H9 (cell line): ENCODE measurements at regions not wholly inside any gene's neighbourhood (a gene's known extent, or its start where the extent isn't known, plus 50 kb on each side); places are given as distances from the start of the nearest gene placed in this dataset.

Experiments
- DNase-seq: peaks from one replicate; pipeline ENCODE4 v3.0.0-alpha.2; 2017
- H2AFZ ChIP-seq: one replicate; pipeline ENCODE4 v1.6.1; 2013; ENCODE audit warnings: mild to moderate bottlenecking, low read length, control low read depth, moderate library complexity
- H2AK5ac ChIP-seq: 2 replicates; pipeline ENCODE4 v1.6.1; 2013; ENCODE audit warnings: low read length, control low read depth, mixed read lengths; ENCODE audit not compliant: insufficient read length
- H2BK120ac ChIP-seq: one replicate; pipeline ENCODE4 v1.6.1; 2013; ENCODE audit warnings: low read depth, mild to moderate bottlenecking, low read length, control low read depth, inconsistent platforms; ENCODE audit not compliant: poor library complexity, severe bottlenecking
- H2BK12ac ChIP-seq: 2 replicates; pipeline ENCODE4 v1.6.1; 2013; ENCODE audit warnings: low read length, control low read depth, mixed read lengths, low read depth; ENCODE audit not compliant: insufficient read length
- H2BK15ac ChIP-seq: 2 replicates; pipeline ENCODE4 v1.6.1; 2013; ENCODE audit warnings: low read depth, low read length, control low read depth
- H2BK20ac ChIP-seq: one replicate; pipeline ENCODE4 v1.6.1; 2013; ENCODE audit warnings: low read depth, mild to moderate bottlenecking, low read length, control low read depth, inconsistent platforms; ENCODE audit not compliant: poor library complexity, severe bottlenecking
- H2BK5ac ChIP-seq: 2 replicates; pipeline ENCODE4 v1.6.1; 2013; ENCODE audit warnings: low read length, control low read depth, mixed read lengths; ENCODE audit not compliant: insufficient read length
- H3K14ac ChIP-seq: 2 replicates; pipeline ENCODE4 v1.6.1; 2013; ENCODE audit warnings: low read length, control low read depth; ENCODE audit not compliant: insufficient read depth
- H3K18ac ChIP-seq: 2 replicates; pipeline ENCODE4 v1.6.1; 2013; ENCODE audit warnings: low read depth, mild to moderate bottlenecking, mixed read lengths, low read length, control low read depth; ENCODE audit not compliant: insufficient read length
- H3K23ac ChIP-seq: 2 replicates; pipeline ENCODE4 v1.6.1; 2013; ENCODE audit warnings: low read length, control low read depth, mixed read lengths, low read depth; ENCODE audit not compliant: insufficient read length
- H3K23me2 ChIP-seq: 2 replicates; pipeline ENCODE4 v1.6.1; 2013; ENCODE audit warnings: low read depth, mild to moderate bottlenecking, mixed read lengths, low read length, control low read depth; ENCODE audit not compliant: insufficient read length, poor library complexity, severe bottlenecking
- H3K27ac ChIP-seq: 2 replicates; pipeline ENCODE4 v1.5.1; 2013; ENCODE audit warnings: low read length, control low read depth, mixed read lengths, low read depth; ENCODE audit not compliant: insufficient read length
- H3K27me3 ChIP-seq: 2 replicates; pipeline ENCODE4 v1.6.1; 2013; ENCODE audit warnings: low read length, control low read depth, inconsistent platforms; ENCODE audit not compliant: insufficient read depth
- H3K4ac ChIP-seq: 2 replicates; pipeline ENCODE4 v1.6.1; 2013; ENCODE audit warnings: low read depth, mild to moderate bottlenecking, control low read depth, inconsistent platforms, low read length, moderate library complexity
- H3K4me1 ChIP-seq: 2 replicates; pipeline ENCODE4 v1.6.1; 2013; ENCODE audit warnings: low read length, control low read depth, inconsistent platforms; ENCODE audit not compliant: insufficient read depth
- H3K4me2 ChIP-seq: 2 replicates; pipeline ENCODE4 v1.6.1; 2013; ENCODE audit warnings: low read length, control low read depth, mixed read lengths; ENCODE audit not compliant: insufficient read length, insufficient read depth
- H3K56ac ChIP-seq: 2 replicates; pipeline ENCODE4 v1.6.1; 2013; ENCODE audit warnings: low read depth, mild to moderate bottlenecking, mixed read lengths, low read length, control low read depth; ENCODE audit not compliant: insufficient read length
- H3K79me1 ChIP-seq: 2 replicates; pipeline ENCODE4 v1.6.1; 2013; ENCODE audit warnings: low read depth, mild to moderate bottlenecking, moderate library complexity, low read length, control low read depth, inconsistent platforms; ENCODE audit not compliant: insufficient read depth, poor library complexity, severe bottlenecking
- H3K79me2 ChIP-seq: 2 replicates; pipeline ENCODE4 v1.6.1; 2013; ENCODE audit warnings: low read length, control low read depth, inconsistent platforms; ENCODE audit not compliant: insufficient read depth
- H3K9ac ChIP-seq: 2 replicates; pipeline ENCODE4 v1.6.1; 2013; ENCODE audit warnings: low read length, control low read depth, mixed read lengths; ENCODE audit not compliant: insufficient read length; ENCODE audit errors: extremely low read depth
- H3K9me3 ChIP-seq: one replicate; pipeline ENCODE4 v1.6.1; 2013; ENCODE audit warnings: low read depth, low read length, inconsistent platforms; ENCODE audit not compliant: control insufficient read depth
- H3T11ph ChIP-seq: one replicate; pipeline ENCODE4 v1.6.1; 2013; ENCODE audit warnings: mild to moderate bottlenecking, low read length, control low read depth, inconsistent platforms
- H4K20me1 ChIP-seq: one replicate; pipeline ENCODE4 v1.6.1; 2013; ENCODE audit not compliant: control insufficient read depth, insufficient read length, insufficient read depth
- H4K5ac ChIP-seq: 2 replicates; pipeline ENCODE4 v1.6.1; 2013; ENCODE audit warnings: low read depth, mild to moderate bottlenecking, mixed read lengths, low read length, control low read depth; ENCODE audit not compliant: insufficient read length
- H4K8ac ChIP-seq: replicated peaks from 2 replicates; pipeline ENCODE4 v1.6.1; 2013; ENCODE audit warnings: low read length, control low read depth, mixed read lengths, low read depth; ENCODE audit not compliant: insufficient read length
- H4K91ac ChIP-seq: 2 replicates; pipeline ENCODE4 v1.6.1; 2013; ENCODE audit warnings: low read depth, mild to moderate bottlenecking, moderate library complexity, mixed read lengths, low read length, control low read depth; ENCODE audit not compliant: insufficient read length
- H3K27ac Mint-ChIP-seq, 3 experiments: 2 replicates in 2 of 3; 3 replicates in 1 of 3; pipeline ENCODE4 v1.8.0; 2020 to 2021; ENCODE audit warnings: mixed read lengths in 3 of 3, mild to moderate bottlenecking in 1 of 3, moderate library complexity in 1 of 3
- H3K27me3 Mint-ChIP-seq: 2 replicates; pipeline ENCODE4 v1.8.0; 2021; ENCODE audit warnings: low read depth, mild to moderate bottlenecking, moderate library complexity, mixed read lengths
- H3K36me3 Mint-ChIP-seq, 3 experiments: 2 replicates in 2 of 3; 3 replicates in 1 of 3; pipeline ENCODE4 v1.8.0; 2020 to 2021; ENCODE audit warnings: low read depth in 3 of 3, mixed read lengths in 3 of 3; ENCODE audit not compliant: insufficient read depth in 1 of 3
- H3K4me1 Mint-ChIP-seq, 2 experiments: 2 replicates each; pipeline ENCODE4 v1.8.0; 2020; ENCODE audit warnings: mixed read lengths in 2 of 2
- H3K4me3 Mint-ChIP-seq, 2 experiments: 2 replicates in 1 of 2; 3 replicates in 1 of 2; pipeline ENCODE4 v1.8.0; 2020 to 2021; ENCODE audit warnings: mild to moderate bottlenecking in 2 of 2, mixed read lengths in 2 of 2, moderate library complexity in 1 of 2
- H3K9me3 Mint-ChIP-seq, 2 experiments: 2 replicates in 1 of 2; 3 replicates in 1 of 2; pipeline ENCODE4 v1.8.0; 2020; ENCODE audit warnings: mild to moderate bottlenecking in 2 of 2, mixed read lengths in 2 of 2, moderate library complexity in 1 of 2
- WGBS: extraction: QIAGEN DNeasy Blood & Tissue Kit; methylation state at CpG from one replicate; pipeline ENCODE4 v1.1.7; 2013; ENCODE audit warnings: missing lambda C conversion rate, low lambda C conversion rate, mixed read lengths; ENCODE audit not compliant: insufficient read length; ENCODE audit errors: extremely low coverage; 5-methylcytosine and 5-hydroxymethylcytosine counted together
- TF ChIP-seq, protein P1 (sequence below): fragments of 200-600 bp; sonication (generic); conservative IDR thresholded peaks from 3 replicates; pipeline ENCODE4 v1.8.0; 2021; ENCODE audit warnings: antibody characterized with exemption, mild to moderate bottlenecking

- Histone ChIP-seq H2AFZ (no peak overlapping the region), H2BK5ac (no peak overlapping the region), H3K9me3 (peaks cover 70% of the 10 kb centered on the region), H4K91ac (no peak overlapping the region), H3K4ac (no peak overlapping the region), H3K23ac (no peak overlapping the region), H3K56ac (no peak overlapping the region), H2BK120ac (no peak overlapping the region), H2AK5ac (no peak overlapping the region), H4K5ac (no peak overlapping the region), H4K20me1 (no peaks in the 10 kb centered on the region), H2BK20ac (no peak overlapping the region), H3K4me2 (no peak overlapping the region), H3T11ph (no peak overlapping the region), H3K4me1 (no peaks in the 10 kb centered on the region), H3K18ac (no peak overlapping the region), H3K23me2 (no peaks in the 10 kb centered on the region), H3K14ac (no peak overlapping the region), H3K27ac (no peak overlapping the region), H3K79me1 (no peaks in the 10 kb centered on the region), H3K27me3 (no peaks in the 10 kb centered on the region), H2BK15ac (no peak overlapping the region), H4K8ac (no peak overlapping the region), H3K9ac (no peak overlapping the region), H3K79me2 (no peaks in the 10 kb centered on the region), H2BK12ac (no peak overlapping the region)
- no CpG with 5 or more reads among the region's 3 CpGs for WGBS
- DNase-seq = no peak
- H3K27me3 Mint-ChIP-seq = no peaks in the 10 kb centered on the region; the same call in 1 of the 2 replicates
- TF ChIP-seq, protein P1, sequence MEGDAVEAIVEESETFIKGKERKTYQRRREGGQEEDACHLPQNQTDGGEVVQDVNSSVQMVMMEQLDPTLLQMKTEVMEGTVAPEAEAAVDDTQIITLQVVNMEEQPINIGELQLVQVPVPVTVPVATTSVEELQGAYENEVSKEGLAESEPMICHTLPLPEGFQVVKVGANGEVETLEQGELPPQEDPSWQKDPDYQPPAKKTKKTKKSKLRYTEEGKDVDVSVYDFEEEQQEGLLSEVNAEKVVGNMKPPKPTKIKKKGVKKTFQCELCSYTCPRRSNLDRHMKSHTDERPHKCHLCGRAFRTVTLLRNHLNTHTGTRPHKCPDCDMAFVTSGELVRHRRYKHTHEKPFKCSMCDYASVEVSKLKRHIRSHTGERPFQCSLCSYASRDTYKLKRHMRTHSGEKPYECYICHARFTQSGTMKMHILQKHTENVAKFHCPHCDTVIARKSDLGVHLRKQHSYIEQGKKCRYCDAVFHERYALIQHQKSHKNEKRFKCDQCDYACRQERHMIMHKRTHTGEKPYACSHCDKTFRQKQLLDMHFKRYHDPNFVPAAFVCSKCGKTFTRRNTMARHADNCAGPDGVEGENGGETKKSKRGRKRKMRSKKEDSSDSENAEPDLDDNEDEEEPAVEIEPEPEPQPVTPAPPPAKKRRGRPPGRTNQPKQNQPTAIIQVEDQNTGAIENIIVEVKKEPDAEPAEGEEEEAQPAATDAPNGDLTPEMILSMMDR = no peak
- H3K4me1 Mint-ChIP-seq = no peaks in the 10 kb centered on the region
- H3K36me3 Mint-ChIP-seq = peaks cover 45 to 66% (median 64%) of the 10 kb centered on the region in 3 experiments
- H3K4me3 Mint-ChIP-seq = no peak overlapping the region
- no peak overlapping the region for H3K27ac Mint-ChIP-seq
- peaks cover 73 to 77% of the 10 kb centered on the region in 2 experiments for H3K9me3 Mint-ChIP-seq
Measured at GRCh38 chr14:43003845-43004244, 1397.2 kb downstream of the LRFN5 start.
